ENCODE measurements at regions not wholly inside any gene's neighbourhood (a gene's known extent, or its start where the extent isn't known, plus 50 kb on each side); places are given as distances from the start of the nearest gene placed in this dataset.

DNA sequence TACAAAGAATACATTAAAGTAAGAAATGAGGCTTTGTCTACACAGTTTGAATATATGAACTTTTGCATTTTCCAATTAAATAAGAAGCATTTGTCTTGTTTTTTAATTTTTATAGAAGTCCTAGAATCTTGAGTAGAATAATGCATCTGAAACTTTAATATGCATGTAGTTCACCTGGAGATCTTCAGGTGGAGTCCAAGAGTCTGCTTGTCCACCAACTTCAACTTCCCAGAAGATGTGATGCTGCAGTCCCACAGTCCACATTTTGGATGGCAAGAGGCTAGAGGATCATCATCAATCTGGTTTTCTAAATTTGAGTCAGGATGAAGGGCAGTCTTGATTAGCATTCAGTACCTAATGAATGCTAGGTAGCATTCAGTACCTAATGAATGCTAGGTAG lies 357.6 kb upstream of the SOX2 start:
- TF ChIP-seq CTCF (conservative IDR thresholded peaks at IDR 0.05; ENCODE audit: low read depth, low read length) (no peak), EZH2 (IDR thresholded peaks at IDR 0.05; ENCODE audit: borderline replicate concordance, low read depth, low read length, poor library complexity, severe bottlenecking) (no peak)

All from A673 (cell line).